ENCODE measurements at regions not wholly inside any gene's neighbourhood (a gene's known extent, or its start where the extent isn't known, plus 50 kb on each side); places are given as distances from the start of the nearest gene placed in this dataset.

- TF ChIP-seq CTCF (IDR thresholded peaks at IDR 0.05; ENCODE audit: low read depth, low read length): no peak
- no peak overlapping the region for H3K4me3 ChIP-seq (ENCODE audit: low read depth, low read length)
Observed at GRCh38 chr1:91575909-91576519, 75.4 kb downstream of the CDC7 start.

GRCh38 chr1:91578320-91579109, 77.9 kb downstream of the CDC7 start:
- TF ChIP-seq CTCF (IDR thresholded peaks at IDR 0.05; ENCODE audit: low read depth, low read length): no peak
- no peak overlapping the region for H3K4me3 ChIP-seq (ENCODE audit: low read depth, low read length)

GRCh38 chr1:91579658-91580228, 79.1 kb downstream of the CDC7 start:
- no peak for TF ChIP-seq CTCF (IDR thresholded peaks at IDR 0.05; ENCODE audit: low read depth, low read length)

GRCh38 chr1:91582431-91582921, 81.8 kb downstream of the CDC7 start:
- no peak overlapping the region for H3K4me3 ChIP-seq (ENCODE audit: low read depth, low read length)
- no peak for TF ChIP-seq CTCF (IDR thresholded peaks at IDR 0.05; ENCODE audit: low read depth, low read length)

More at GRCh38 chr1:91579658-91580228, 79.1 kb downstream of the CDC7 start:
- H3K4me3 ChIP-seq (ENCODE audit: low read depth, low read length): no peak overlapping the region

GRCh38 chr1:91583326-91583755, 82.7 kb downstream of the CDC7 start:
- no peak for TF ChIP-seq CTCF (IDR thresholded peaks at IDR 0.05; ENCODE audit: low read depth, low read length)
- H3K4me3 ChIP-seq (ENCODE audit: low read depth, low read length): peak overlapping the region; percentile 24; the same call in 1 of the 2 replicates

GRCh38 chr1:91584309-91584708, 83.7 kb downstream of the CDC7 start:
- TF ChIP-seq CTCF (IDR thresholded peaks at IDR 0.05; ENCODE audit: low read depth, low read length): no peak
- no peak overlapping the region for H3K4me3 ChIP-seq (ENCODE audit: low read depth, low read length)

GRCh38 chr1:91584878-91585277, 84.2 kb downstream of the CDC7 start:
- H3K4me3 ChIP-seq (ENCODE audit: low read depth, low read length): no peak overlapping the region
- TF ChIP-seq CTCF (IDR thresholded peaks at IDR 0.05; ENCODE audit: low read depth, low read length): no peak

Measured in WI38 (cell line).